ENCODE measurements at regions not wholly inside any gene's neighbourhood (a gene's known extent, or its start where the extent isn't known, plus 50 kb on each side); places are given as distances from the start of the nearest gene placed in this dataset.

DNA sequence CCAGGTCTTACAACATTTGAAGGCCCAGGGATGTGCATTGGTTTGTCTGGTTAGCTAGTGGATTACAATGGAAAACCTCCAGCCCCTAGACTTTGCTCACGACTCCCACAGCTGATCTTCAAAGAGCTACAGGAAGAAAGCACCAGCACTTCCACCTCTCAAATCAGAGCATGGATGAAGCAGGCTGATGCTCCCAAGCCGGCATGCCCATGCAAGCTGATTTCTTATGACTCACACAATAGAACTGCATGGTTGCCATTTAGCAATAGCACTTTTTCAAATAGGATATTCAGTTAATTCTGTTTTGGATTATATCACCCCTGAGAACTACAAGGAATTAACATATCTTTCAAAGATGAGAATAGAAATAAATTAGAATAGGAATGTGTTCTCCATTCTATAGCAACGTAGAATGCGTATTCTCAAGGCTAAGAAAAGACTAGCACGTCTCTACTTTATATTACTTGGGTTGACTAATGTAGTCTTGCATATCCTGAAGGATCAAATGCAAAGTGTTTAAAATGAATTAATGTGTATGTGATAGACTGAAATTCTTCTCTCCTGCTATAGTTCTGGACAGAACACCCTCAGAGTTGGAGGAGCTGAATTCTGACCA, 292.4 kb downstream of the TRIB2 start:
- no peak for TF ChIP-seq ZSCAN30 (tag by site-specific recombination; IDR thresholded peaks at IDR 0.05)
- TF ChIP-seq, protein P1, sequence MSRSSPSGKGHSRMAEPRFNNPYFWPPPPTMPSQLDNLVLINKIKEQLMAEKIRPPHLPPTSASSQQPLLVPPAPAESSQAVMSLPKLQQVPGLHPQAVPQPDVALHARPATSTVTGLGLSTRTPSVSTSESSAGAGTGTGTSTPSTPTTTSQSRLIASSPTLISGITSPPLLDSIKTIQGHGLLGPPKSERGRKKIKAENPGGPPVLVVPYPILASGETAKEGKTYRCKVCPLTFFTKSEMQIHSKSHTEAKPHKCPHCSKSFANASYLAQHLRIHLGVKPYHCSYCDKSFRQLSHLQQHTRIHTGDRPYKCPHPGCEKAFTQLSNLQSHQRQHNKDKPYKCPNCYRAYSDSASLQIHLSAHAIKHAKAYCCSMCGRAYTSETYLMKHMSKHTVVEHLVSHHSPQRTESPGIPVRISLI (tag by site-specific recombination; IDR thresholded peaks at IDR 0.05) = no peak
- TF ChIP-seq CTCF (tag by site-specific recombination; IDR thresholded peaks at IDR 0.05) = no peak
- TF ChIP-seq TRIM28 (IDR thresholded peaks at IDR 0.05; ENCODE audit: borderline replicate concordance, low read length) = no peak
- TF ChIP-seq ZNF335 (tag by site-specific recombination; conservative IDR thresholded peaks at IDR 0.05) = no peak
- TF ChIP-seq BCL11A (tag by site-specific recombination; IDR thresholded peaks at IDR 0.05; ENCODE audit: low read depth) = no peak
- no peak for TF ChIP-seq ZNF510 (tag by site-specific recombination; IDR thresholded peaks at IDR 0.05; ENCODE audit: insufficient replicate concordance)
- TF ChIP-seq ZNF776 (tag by site-specific recombination; IDR thresholded peaks at IDR 0.05; ENCODE audit: borderline replicate concordance) = no peak
- no peak for TF ChIP-seq ZNF423 (tag by site-specific recombination; IDR thresholded peaks at IDR 0.05)
- TF ChIP-seq ZBTB49 (tag by site-specific recombination; IDR thresholded peaks at IDR 0.05; ENCODE audit: low read depth) = no peak
